Body of pancreas (tissue), 4 donors: ENCODE measurements at regions not wholly inside any gene's neighbourhood (a gene's known extent, or its start where the extent isn't known, plus 50 kb on each side); places are given as distances from the start of the nearest gene placed in this dataset.

ENCODE experiments used
- POLR2A ChIP-seq, 3 donors: fragments of 450-650 bp; IDR thresholded peaks; one replicate each; pipeline ENCODE4 v1.6.1; 2016; ENCODE audit warnings: antibody characterized with exemption in 3 of 3, mild to moderate bottlenecking in 2 of 3
- TF ChIP-seq, protein P1 (sequence below), 7 experiments: fragments of 450-650 bp in 4 of 7; fragments of 200-600 bp in 3 of 7; sonication (generic) in 3 of 7; IDR thresholded peaks; one replicate each; pipeline ENCODE4 v1.5.1; 2016 to 2019; ENCODE audit warnings: antibody characterized with exemption in 7 of 7

DNA sequence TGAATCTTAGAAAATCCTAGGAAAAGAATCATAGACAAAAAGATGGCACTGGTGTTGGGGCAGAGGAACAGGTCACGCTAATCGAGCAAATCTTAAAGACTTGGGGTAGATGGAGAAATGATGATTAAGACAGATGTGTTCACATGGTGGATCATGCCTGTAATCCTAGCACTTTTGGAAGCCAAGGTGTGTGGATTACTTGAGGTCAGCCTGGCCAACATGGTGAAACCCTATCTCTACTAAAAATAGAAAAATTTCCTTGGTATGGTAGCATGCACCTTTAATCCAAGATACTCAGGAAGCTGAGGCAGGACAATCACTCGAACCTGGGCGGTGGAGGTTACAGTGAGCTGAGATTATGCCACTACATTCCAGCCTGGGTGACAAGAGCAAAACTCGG, 145.7 kb upstream of the HSFY2 start:
- TF ChIP-seq, protein P1, sequence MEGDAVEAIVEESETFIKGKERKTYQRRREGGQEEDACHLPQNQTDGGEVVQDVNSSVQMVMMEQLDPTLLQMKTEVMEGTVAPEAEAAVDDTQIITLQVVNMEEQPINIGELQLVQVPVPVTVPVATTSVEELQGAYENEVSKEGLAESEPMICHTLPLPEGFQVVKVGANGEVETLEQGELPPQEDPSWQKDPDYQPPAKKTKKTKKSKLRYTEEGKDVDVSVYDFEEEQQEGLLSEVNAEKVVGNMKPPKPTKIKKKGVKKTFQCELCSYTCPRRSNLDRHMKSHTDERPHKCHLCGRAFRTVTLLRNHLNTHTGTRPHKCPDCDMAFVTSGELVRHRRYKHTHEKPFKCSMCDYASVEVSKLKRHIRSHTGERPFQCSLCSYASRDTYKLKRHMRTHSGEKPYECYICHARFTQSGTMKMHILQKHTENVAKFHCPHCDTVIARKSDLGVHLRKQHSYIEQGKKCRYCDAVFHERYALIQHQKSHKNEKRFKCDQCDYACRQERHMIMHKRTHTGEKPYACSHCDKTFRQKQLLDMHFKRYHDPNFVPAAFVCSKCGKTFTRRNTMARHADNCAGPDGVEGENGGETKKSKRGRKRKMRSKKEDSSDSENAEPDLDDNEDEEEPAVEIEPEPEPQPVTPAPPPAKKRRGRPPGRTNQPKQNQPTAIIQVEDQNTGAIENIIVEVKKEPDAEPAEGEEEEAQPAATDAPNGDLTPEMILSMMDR (IDR thresholded peaks at IDR 0.05) = no peak
- TF ChIP-seq POLR2A (IDR thresholded peaks at IDR 0.05) = no peak
